Activated CD4-positive, alpha-beta T cell treated with anti-CD3 and anti-CD28 coated beads, Interleukin-2, Interleukin-4, amounts not matched to agents 100 ng/mL and 50 ng/mL, durations not matched to agents 16 hours and 8 hours (primary cell): ENCODE measurements at regions not wholly inside any gene's neighbourhood (a gene's known extent, or its start where the extent isn't known, plus 50 kb on each side); places are given as distances from the start of the nearest gene placed in this dataset.
"Not testable (repeated sequence)": the region's sequence is repeated elsewhere in the genome, so short reads cannot be mapped to it uniquely, and the experiment has no call there.

ENCODE experiments used
- DNase-seq: peaks from one replicate; pipeline ENCODE4 v3.0.0-alpha.2; 2020; ENCODE audit warnings: low spot score

DNA sequence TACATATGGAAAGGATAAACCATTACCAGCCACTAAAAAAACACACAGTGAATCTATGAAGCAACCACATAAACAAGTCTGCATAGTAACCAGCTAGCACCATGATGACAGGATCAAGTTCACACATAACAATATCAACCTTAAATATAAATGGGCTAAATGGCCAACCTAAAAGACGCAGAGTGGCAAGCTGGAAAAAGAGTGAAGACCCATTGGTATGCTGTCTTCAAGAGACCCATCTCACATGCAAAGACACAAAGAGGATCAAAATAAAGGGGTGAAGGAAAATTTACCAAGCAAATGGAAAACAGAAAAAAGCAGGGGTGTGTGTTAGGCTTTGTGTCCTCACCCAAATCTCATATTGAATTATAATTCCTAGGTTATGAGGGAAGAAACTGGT is 909.2 kb downstream of the EPHA7 start:
- no peak for DNase-seq

DNA sequence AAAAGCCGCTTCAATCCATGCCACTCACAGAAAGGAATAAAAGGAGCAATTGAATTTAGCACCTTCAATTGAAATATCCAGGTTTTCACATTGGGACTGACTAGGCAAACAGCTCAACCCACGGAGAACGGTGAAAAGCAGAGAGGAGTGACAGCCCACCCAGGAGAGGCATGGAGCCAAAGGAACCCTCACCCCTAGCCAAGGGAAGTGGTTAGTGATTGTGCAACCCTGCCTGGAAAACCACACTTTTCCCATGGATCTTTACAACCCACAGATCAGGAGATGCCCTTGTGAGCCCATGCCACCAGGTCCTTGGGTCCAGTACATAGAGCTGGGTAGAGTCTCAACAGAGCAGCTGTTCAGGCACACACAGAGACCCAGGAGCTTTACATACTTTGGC is 911.8 kb downstream of the EPHA7 start:
- DNase-seq: no peak

DNA sequence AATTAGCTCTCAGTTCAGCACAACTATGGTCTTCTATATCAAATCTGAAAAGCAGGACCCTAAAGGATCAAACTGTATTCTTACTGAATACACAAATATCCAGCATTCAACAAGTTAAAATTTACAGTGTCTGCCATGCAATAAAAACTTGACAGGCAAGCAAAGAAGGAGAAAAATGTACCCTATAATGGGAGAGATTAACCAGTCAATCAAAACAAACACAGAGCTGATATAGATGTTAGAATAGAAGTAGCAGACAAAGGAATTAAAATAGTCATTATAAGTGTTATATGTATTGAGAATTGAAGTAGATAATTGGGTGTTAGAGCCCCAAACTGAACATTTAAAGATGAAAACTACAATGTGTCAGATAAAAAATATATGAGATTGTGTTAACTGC is 914.9 kb downstream of the EPHA7 start:
- DNase-seq: no peak

DNA sequence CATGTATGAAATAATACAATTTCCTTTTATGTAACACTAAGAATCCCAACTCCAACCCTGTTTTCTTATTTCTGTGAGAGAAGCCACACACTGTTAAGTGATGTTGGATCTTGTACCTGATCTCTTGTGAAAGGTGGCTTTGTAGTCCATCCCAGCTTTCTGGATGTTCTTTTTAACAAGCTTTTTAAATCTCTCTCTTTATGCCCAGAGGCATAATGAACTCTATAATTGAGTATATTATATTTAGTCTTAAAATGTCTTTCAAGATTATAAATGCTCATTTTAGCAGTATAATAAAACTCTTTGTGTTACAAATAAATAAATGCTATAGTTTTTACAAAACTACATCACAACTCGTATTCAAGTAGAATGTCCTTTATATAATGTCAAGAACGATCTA is 922.1 kb downstream of the EPHA7 start:
- no peak for DNase-seq

DNA sequence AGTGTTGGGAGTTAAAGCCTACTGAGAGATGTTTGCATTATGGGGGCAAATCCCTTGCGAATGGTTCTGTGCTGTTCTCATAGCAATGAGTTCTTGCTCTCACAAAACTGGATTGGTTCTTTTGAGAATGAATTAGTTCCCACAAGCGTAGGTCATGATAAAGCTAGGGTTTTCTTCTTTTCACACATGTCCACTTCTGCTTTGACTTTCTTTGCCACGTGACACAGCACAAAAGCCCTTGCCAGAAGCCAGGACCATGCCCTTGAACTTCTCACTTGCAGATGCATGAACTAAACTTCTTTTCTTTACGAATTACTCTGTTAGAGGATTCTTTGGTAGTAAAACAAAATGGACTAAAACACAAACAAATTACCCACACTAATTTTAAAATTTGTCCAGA is 922.8 kb downstream of the EPHA7 start:
- no peak for DNase-seq

DNA sequence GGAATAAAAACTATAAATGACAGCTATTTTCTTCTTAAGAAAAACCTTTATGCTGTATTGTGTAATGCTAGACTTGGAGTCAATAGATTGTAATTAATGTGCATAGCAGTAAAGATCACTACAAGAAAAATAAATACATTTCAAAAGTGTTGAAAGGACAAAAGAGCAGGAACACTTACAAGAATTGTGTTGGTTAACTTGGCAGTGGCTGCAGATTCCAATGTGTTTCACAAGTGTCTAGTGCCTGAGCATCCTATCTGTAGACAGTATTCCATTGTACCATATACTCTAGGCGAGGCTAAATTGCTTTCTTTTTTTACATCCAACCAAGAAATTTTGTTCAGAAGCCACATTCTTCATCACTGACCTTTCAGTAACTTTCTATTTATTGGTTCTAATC is 924.1 kb downstream of the EPHA7 start:
- DNase-seq: no peak

DNA sequence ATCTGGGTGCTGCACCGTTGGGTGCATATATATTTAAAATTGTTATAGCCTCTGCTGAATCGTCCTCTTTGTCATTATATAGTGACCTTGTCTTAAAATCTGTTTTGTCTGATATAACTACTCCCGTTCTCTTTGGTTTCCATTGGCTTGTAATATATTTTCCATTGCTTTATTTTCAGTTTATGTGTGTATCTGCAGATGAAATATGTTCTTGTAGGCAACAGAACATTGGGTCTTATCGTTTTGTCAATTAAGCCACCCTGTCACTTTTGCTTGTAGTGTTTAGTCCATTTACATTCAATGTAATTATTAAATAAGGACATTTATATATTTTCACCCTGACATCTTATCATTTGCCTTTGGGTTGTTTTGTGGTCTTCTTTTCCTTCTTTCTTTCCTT is 933.9 kb downstream of the EPHA7 start:
- DNase-seq: no peak

DNA sequence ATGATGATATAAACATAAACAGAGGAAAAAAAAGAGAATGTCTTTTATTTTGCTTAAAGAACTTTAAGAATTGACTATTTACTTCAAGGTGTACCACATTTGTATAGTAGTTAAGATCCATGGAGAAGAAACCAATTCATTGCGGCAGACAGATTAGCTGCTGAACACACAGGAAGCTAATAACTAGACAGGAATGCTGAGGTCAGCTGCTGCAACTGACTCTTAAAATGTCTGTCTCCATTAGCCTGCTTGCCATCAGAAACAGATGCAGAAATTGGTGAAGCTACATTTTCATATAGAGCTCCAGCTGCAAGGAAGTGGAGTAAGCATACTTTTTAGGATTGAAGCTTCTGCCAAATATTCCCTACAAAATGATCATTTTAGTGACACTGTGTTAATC is 939.5 kb downstream of the EPHA7 start:
- DNase-seq: no peak

DNA sequence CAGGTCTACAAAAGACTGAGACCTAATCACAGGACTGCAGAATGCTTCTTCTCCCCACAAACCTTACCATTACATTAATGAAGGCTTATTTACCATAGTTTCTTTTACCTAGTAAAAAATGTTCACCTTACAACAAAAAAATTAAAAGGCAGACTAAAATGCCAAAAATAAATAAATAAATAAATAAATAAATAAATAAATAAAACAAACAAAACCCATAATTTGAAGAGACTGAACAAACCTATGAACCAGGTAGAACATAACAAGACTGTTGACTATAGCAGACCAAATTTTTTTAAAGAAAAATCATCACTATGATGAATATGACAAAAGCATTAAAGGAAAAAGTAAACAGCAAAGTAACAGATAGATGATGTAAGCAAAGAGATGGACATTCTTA is 946.3 kb downstream of the EPHA7 start:
- no peak for DNase-seq

DNA sequence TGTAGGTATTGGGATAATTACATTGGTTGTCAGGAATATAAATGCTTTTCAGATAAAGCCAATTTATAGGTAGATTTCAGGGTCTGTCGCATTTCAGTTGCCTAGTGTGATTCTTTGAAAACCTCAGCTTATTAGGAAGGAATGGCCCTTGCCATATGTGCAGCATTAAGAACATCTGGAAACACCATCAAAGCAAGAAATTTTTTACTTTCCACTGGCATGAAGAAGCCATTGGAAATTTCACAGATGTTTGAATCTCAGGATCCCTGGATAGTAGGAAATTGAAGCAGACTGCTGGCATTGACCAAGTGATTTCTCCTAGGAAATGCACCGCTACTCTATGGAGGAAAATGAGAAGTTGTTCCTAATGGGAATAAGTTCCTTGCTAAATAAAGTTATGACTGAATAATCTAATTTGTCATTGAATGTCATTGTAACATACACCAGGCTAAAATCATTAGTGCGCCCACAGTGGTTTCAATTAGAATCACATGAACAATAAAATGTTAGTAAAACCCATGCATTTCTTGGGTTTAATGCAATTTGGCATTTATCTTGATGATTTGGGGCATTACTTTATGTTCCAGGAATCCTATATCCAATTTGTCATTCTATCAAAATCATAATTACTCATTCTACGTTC is 950.1 kb downstream of the EPHA7 start:
- DNase-seq: no peak

DNA sequence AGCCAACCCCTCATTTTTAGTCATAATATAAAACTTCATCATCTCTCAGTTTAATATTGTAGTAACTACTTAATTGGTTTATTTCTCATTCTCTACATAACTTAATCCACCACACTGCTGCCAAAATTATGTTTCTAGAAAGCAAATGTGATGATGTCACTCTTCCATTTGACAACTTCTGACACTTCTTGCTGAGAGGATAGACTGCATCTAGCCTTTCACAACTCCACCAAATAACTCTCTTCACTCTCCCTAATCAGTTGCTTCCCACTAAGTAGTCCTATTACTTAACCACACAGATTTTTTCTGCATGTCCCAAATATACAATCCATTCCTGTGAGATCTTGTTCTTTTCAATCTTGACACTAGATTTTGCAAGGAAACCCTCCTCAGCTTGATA is 951.3 kb downstream of the EPHA7 start:
- DNase-seq: no peak

DNA sequence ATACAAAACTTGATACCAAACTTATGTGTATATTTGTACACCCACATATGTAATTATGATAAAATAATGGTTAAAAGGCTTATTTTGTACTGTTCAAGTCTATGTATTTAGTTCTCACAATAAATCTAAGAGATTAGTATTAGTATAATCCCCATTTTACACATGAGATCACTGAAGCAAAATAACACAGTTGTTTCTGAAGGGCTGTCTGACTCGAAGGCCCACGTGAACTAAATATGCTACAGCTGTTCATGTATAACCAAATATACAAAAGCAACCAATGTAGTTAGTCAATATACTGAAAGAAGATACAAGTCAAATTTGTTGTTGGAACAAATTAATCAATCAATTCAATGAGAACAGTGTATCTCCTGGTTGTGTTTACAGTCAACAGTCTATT is 959.2 kb downstream of the EPHA7 start:
- DNase-seq: no peak

DNA sequence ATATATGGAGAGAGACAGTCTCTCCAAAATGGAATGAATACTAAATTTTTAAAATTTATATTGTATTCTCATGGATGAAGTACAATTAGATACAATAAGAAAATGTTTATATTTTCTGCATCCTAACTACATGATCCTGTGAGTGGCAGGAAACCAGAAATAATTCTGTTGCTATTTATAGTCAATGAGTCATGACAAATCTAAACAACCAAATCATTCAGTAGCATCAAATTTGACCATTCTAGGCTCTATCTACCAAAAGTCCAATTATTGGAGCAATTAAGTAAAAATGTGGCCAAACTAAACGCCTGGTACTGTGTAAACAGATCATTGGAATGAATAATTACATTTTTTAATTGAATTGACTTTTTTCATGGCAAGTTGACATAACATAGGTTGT is 959.8 kb downstream of the EPHA7 start:
- DNase-seq: no peak

DNA sequence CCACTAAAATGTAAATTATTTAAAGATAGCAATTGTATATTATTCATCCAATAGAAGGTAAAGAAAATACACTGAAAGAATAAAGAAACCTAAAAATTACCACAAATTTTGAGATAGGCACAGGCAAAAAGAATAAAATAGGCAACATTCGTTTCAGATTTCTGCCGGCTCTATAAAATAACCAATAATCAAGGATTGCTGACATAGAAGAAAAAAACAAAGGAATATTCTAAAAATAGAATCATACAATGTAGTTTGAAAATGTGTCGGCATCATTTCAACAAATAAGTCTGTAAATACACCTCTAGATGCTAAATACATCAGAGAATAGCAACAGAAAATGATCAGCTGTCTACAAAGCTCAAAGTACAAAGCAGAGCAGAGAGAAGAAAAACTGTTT is 973.3 kb downstream of the EPHA7 start:
- DNase-seq: no peak

DNA sequence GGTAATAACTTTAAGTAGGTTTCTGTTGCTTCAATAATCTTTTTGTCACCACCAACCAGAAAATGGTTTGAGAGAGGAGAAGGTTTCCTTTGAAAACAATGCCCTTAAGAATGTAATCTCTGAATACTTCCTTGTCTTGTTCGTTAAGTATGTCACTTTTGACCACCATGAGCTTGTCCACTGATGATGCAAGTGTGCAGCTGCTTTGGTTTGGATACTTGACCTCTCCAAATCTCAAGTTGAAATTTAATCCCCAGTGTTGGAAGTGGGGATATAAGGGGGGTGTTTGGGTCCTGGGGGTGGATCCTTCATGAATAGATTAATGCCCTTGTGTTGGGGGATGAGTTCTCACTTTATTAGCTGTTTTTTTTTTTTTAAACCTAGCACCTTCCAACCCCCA is 985.4 kb downstream of the EPHA7 start:
- no peak for DNase-seq

DNA sequence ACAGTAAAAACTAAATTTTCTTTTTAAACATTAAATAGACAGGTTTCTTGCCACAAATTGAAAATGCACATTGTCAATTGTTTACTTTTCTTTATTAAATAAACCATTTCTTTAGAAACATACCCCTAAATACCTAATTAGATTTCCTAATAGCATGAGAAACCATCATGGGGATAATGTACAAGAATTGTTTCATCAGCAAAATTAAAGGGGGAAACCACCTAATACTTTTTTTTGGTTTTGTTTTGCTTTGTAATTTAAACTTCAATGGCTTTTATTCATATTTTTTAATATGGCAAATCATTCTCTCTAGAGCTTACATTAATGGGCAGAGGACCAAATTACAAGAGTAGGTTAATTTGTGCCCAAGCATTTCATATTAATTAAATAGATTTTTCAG is 987.9 kb downstream of the EPHA7 start:
- DNase-seq: no peak

DNA sequence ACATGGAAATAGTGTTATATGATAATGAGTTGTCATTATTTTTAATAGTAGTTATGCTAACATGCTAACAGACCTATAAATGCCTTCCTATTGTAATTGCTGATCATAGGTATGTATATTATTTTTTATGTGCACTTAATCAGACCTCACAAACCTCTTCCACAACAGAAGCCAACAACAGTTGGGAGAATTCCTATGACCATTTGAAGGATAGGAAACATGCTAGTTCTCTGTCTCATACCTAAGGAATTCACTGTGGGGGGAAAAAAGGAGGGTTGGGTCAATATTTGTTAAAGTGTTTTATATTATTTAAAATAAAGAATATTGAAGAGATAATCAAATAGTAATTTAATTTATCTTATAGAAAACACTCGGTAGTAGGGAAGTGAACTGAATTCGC is 990.9 kb downstream of the EPHA7 start:
- no peak for DNase-seq

DNA sequence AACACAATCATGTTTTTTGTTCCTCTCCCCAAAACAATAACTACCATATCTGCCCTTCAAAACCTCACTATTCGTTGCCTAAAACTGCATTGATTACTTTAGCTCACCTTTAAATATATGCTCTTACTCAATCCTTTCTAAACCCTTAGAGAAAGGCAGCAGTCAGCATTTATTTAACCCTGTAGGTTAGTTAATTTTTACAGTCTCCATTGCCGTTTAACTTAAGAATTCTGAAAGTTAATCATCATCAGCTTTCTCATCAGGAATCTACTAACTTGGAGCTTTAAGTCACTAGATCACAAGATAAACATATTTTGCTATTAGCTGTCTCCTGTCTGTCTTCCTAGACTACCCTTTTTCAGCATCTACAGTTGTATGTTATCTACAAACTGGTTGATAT is 991.9 kb downstream of the EPHA7 start:
- no peak for DNase-seq

DNA sequence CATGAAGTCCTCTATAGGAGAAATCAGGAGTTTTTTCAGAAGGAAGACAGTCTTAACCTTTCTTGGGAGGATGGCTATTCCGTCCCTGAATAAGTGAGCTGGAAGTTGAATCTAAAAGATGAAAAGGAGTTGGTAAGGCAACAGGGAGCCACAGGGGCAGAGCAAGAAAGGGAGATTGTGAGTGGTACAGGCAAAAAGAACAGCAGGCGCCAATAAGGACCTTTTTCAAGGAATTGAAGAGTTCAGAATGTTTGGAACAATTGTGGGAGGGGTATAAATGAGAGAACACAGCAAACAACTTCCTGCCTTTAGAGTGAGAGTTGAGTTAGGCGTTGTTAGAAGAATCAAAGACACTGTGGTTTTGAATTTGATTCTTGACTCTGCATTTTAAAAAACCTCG is 1003.7 kb downstream of the EPHA7 start:
- DNase-seq: no peak

DNA sequence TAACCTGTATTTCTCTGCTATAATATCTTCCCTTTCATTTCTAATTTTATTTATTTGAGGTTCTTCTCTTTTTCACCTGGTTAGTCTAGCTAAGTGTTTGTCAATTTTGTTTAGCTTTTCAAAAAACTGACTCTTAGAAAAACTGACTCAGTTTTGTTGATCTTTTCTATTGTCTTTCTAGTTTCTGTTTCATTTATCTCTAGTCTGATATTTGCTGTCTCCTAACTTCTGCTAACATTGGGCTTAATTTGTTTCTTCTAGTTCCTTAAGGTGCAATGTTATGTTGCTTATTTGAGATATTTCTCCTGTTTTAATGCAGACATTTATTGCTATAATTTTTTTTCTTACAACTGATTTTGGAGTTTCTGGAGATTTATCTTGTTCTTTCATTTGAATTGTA is 1011.0 kb downstream of the EPHA7 start:
- DNase-seq: no peak

DNA sequence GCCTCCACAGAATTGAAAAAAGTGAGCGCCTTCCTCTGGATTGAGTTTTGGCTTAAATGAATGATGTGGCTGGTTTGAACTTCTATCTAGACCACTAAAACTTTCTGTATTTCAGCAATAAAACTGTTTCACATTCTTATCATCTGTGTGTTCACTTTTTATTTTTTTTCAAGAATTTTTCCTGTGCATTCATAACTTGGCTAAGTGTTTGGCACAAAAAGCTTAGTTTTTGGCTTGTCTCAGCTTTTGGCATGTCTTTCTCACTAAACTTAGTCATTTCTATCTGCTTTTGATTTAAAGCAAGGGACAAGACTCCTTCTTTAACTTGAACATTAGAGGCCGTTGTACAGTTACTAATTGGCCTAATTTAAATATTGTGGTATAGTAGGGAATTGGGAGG is 1015.1 kb downstream of the EPHA7 start:
- DNase-seq: no peak

DNA sequence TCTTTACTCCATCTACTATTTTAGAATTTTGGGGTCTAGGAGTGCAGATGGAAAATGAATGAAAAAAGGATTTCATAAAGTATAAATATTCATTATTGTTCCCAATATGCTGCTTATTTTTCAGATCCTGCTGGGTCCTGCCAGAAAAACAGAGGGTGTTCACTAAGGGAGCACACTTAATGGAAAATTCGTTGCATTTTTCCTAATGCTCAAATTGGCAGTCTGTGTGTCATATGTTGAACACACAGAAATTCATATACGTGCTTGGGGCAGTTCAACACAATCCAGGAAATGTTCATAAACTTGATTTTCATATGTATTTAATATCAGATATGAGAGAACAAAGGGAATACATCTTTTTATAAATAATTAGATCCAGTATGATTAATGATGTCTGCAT is 1019.4 kb downstream of the EPHA7 start:
- no peak for DNase-seq

DNA sequence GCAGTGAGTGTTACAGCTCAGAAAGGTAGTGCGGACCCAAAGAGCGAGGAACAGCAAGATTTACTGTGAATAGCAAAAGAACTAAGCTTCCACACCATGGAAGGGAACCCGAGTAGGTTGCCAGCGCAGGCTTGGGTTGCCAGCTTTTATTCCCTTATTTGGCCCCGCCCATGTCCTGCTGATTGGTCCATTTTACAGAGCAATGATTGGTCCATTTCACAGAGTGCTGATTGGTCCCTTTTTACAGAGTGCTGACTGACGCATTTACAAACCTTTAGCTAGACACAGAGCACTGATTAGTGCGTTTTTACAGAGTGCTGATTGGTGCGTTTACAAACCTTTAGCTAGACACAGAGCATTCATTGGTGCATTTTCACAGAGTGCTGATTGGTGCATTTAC is 1030.7 kb downstream of the EPHA7 start:
- not testable (repeated sequence) for DNase-seq

DNA sequence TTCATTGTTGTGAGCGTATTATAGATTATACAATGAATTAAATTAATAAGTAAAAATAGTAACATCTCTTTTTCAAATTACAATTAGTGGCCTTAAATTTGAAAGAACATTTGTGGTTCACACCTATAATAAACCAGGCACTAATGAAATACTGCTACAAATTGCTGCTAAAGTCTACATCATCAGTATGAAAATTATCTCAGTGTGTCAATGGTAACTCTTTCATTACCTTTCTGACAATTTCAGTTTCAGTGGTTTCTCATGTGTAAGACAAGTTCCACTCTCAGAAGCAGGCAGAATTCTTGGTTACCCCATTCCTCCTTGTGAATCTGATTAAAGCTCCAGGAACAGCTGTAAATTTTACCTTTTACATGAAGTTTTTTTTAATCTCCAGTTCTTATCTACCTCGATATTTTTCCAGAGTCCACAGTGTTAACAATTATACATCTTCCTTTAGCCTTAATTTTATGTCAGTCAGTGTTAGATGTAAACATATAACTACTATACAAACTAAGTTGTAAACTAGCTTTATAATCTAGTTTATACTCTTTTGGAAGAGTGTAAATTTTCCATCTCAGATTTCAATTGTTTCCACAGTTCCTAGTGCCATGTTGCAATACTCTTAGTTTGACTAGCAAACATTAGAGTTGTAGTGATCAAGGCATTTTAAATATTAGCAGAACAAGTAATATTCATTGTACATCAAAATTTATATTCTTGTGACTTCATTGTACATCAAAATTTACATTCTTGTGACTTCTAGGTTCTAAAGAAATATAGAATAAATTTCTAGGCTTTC is 1038.4 kb downstream of the EPHA7 start:
- DNase-seq: no peak
